ENCODE measurements at regions not wholly inside any gene's neighbourhood (a gene's known extent, or its start where the extent isn't known, plus 50 kb on each side); places are given as distances from the start of the nearest gene placed in this dataset.
A peak's percentile ranks its signal among the peaks of the same experiment; 100 is the strongest.

DNA sequence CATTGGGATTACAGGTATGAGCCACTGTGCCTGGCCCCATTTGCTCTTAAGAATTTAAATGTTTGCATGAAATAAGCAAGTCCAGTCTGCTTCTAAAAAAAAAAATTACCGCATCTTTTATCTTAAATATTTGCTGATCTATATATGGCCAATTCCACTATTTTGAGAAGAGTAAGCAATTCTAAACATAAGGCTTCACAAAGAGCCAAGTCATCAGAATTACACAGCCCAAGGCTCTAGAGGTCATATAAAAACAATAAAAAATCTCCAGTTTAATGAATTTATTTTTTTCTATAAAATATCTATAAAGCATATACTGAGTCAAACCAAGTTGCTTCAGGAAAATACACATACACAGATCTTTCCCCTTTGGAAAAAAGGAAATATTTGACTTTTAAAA is 79.0 kb upstream of the CPNE8 start:
- intact Hi-C loops (cut with micrococcal nuclease; ENCODE audit: unreplicated experiment): no loop called here
- Histone ChIP-seq H3K4me3 (no peak overlapping the region), H3K36me3 (ENCODE audit: low read depth) (no peaks in the 10 kb centered on the region), H3K27ac (no peak overlapping the region), H4K20me1 (ENCODE audit: insufficient read depth) (no peaks in the 10 kb centered on the region), H2AFZ (no peak overlapping the region), H3K4me2 (no peak overlapping the region), H3K4me1 (replicated peaks; ENCODE audit: insufficient read depth) (no peaks in the 10 kb centered on the region), H3K27me3 (ENCODE audit: insufficient read depth, low read depth) (no peaks in the 10 kb centered on the region), H3K79me2 (ENCODE audit: low read depth) (no peaks in the 10 kb centered on the region), H3F3A (ENCODE audit: insufficient read depth, low read depth) (no peaks in the 10 kb centered on the region), H3K9me2 (ENCODE audit: insufficient read depth) (no peaks in the 10 kb centered on the region), H3K9me3 (ENCODE audit: insufficient read depth, low read depth) (no peaks in the 10 kb centered on the region; the same call in none of the 2 replicates)
- CTCF ChIA-PET: no interaction called here
- no peak for TF ChIP-seq EZH2 (IDR thresholded peaks at IDR 0.05; ENCODE audit: low read depth)
- TF ChIP-seq, protein P1, sequence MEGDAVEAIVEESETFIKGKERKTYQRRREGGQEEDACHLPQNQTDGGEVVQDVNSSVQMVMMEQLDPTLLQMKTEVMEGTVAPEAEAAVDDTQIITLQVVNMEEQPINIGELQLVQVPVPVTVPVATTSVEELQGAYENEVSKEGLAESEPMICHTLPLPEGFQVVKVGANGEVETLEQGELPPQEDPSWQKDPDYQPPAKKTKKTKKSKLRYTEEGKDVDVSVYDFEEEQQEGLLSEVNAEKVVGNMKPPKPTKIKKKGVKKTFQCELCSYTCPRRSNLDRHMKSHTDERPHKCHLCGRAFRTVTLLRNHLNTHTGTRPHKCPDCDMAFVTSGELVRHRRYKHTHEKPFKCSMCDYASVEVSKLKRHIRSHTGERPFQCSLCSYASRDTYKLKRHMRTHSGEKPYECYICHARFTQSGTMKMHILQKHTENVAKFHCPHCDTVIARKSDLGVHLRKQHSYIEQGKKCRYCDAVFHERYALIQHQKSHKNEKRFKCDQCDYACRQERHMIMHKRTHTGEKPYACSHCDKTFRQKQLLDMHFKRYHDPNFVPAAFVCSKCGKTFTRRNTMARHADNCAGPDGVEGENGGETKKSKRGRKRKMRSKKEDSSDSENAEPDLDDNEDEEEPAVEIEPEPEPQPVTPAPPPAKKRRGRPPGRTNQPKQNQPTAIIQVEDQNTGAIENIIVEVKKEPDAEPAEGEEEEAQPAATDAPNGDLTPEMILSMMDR (conservative IDR thresholded peaks at IDR 0.05): no peak
- POLR2A ChIA-PET (ENCODE audit: unreplicated experiment): no interaction called here
- no peak for DNase-seq
- no TSS peak for BruUV-seq (replicated peaks)

DNA sequence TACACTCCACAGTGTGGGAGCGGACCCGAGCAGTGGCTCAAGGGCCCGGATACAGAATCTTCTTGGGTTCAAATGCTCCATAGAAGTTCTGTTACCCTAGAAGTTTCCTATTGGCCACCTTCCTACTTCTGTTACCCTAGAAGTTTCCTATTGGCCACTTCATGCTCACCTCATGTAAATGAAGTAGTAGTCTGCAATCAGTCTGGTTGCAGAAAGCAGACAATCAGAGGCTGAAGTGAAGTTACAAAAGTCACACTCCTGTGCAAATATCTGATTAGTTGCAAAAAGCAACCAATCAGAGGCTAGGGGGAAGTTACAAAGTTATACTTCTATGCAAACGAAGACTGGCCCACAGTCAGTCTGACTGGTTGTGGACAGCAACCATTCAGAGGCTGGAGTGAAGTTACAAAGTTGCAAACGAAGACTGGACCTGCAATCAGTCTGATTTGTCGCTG is 77.8 kb upstream of the CPNE8 start:
- peak overlapping the region; percentile 71 for H3K4me2 ChIP-seq
- no TSS peak for BruUV-seq (replicated peaks)
- H3K36me3 ChIP-seq (ENCODE audit: low read depth): no peaks in the 10 kb centered on the region
- TF ChIP-seq, protein P1 (conservative IDR thresholded peaks at IDR 0.05): no peak
- no peak for TF ChIP-seq EZH2 (IDR thresholded peaks at IDR 0.05; ENCODE audit: low read depth)
- H3K27me3 ChIP-seq (ENCODE audit: insufficient read depth, low read depth): no peaks in the 10 kb centered on the region
- 0 out of 2 replicates have a peak, but pooled peaks cover 2% of the 10 kb centered on the region for H3K9me2 ChIP-seq (ENCODE audit: insufficient read depth)
- H3F3A ChIP-seq (ENCODE audit: insufficient read depth, low read depth): no peaks in the 10 kb centered on the region
- H3K9me3 ChIP-seq (ENCODE audit: insufficient read depth, low read depth): no peaks in the 10 kb centered on the region; the same call in none of the 2 replicates
- POLR2A ChIA-PET (ENCODE audit: unreplicated experiment): no interaction called here
- no peaks in the 10 kb centered on the region for H3K4me1 ChIP-seq (replicated peaks; ENCODE audit: insufficient read depth)
- intact Hi-C loops (cut with micrococcal nuclease; ENCODE audit: unreplicated experiment): no loop called here
- H3K79me2 ChIP-seq (ENCODE audit: low read depth): no peaks in the 10 kb centered on the region
- H3K27ac ChIP-seq: no peak overlapping the region
- CTCF ChIA-PET: no interaction called here
- H2AFZ ChIP-seq: peak overlapping the region; percentile 73
- DNase-seq: no peak
- no peaks in the 10 kb centered on the region for H4K20me1 ChIP-seq (ENCODE audit: insufficient read depth)
- peak overlapping the region; percentile 52 for H3K4me3 ChIP-seq

DNA sequence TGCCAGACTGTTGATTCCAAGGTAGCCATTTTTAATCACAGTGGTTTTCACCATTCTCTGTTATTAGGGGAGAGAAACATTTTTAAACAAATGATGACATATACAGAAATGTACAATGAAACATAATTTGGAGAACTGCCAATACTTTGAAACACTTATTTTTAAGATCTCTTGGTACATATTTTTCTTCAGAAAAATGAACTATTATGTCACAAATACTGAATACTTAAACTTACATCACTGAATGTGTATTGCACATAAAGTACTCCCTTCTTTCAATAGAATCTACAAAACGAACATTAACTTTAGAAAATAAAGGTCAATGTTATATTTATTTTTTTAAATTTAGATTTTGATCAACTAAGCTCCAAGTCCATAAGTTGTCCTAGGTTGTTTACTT is 71.7 kb upstream of the CPNE8 start:
- POLR2A ChIA-PET (ENCODE audit: unreplicated experiment): no interaction called here
- Histone ChIP-seq H4K20me1 (ENCODE audit: insufficient read depth) (no peaks in the 10 kb centered on the region), H3K36me3 (ENCODE audit: low read depth) (no peaks in the 10 kb centered on the region), H3K9me2 (ENCODE audit: insufficient read depth) (0 out of 2 replicates have a peak, but pooled peaks cover 6% of the 10 kb centered on the region), H3K4me1 (replicated peaks; ENCODE audit: insufficient read depth) (no peaks in the 10 kb centered on the region), H3F3A (ENCODE audit: insufficient read depth, low read depth) (no peaks in the 10 kb centered on the region), H3K27ac (no peak overlapping the region), H3K27me3 (ENCODE audit: insufficient read depth, low read depth) (no peaks in the 10 kb centered on the region), H2AFZ (no peak overlapping the region), H3K4me2 (no peak overlapping the region), H3K9me3 (ENCODE audit: insufficient read depth, low read depth) (no peaks in the 10 kb centered on the region), H3K79me2 (ENCODE audit: low read depth) (no peaks in the 10 kb centered on the region), H3K4me3 (no peak overlapping the region)
- DNase-seq: no peak
- CTCF ChIA-PET: no interaction called here
- no TSS peak for BruUV-seq (replicated peaks)
- intact Hi-C loops (cut with micrococcal nuclease; ENCODE audit: unreplicated experiment): no loop called here
- TF ChIP-seq, protein P1 (conservative IDR thresholded peaks at IDR 0.05): no peak
- TF ChIP-seq EZH2 (IDR thresholded peaks at IDR 0.05; ENCODE audit: low read depth): no peak
